SK-N-SH (cell line): ENCODE measurements at regions not wholly inside any gene's neighbourhood (a gene's known extent, or its start where the extent isn't known, plus 50 kb on each side); places are given as distances from the start of the nearest gene placed in this dataset.

ENCODE experiments used
- FOSL2 ChIP-seq: IDR thresholded peaks from 2 replicates; pipeline ENCODE4 v1.4.0; 2012; ENCODE audit warnings: low read depth, mild to moderate bottlenecking, moderate library complexity, borderline replicate concordance
- FOXM1 ChIP-seq: IDR thresholded peaks from 2 replicates; pipeline ENCODE4 v1.4.0; 2012; ENCODE audit warnings: low read depth, mild to moderate bottlenecking
- JUND ChIP-seq: IDR thresholded peaks from 2 replicates; pipeline ENCODE4 v1.4.0; 2012
- POLR2AphosphoS5 ChIP-seq: IDR thresholded peaks from 2 replicates; pipeline ENCODE4 v1.6.1; 2012; ENCODE audit warnings: low read depth, low read length
- RAD21 ChIP-seq: IDR thresholded peaks from 2 replicates; pipeline ENCODE4 v1.6.1; 2012; ENCODE audit warnings: mild to moderate bottlenecking, low read length
- TEAD4 ChIP-seq: IDR thresholded peaks from 2 replicates; pipeline ENCODE4 v1.4.0; 2012; ENCODE audit warnings: mild to moderate bottlenecking, borderline replicate concordance; ENCODE audit not compliant: insufficient read depth
- USF2 ChIP-seq: fragments of 150-350 bp; IDR thresholded peaks from 2 replicates; pipeline ENCODE4 v1.6.1; 2017; ENCODE audit warnings: antibody characterized with exemption, low read length, low read depth, borderline replicate concordance
- TF ChIP-seq, protein P1 (sequence below): fragments of 200-600 bp; sonication (generic); IDR thresholded peaks from 2 replicates; pipeline ENCODE4 v1.6.1; 2017; ENCODE audit warnings: antibody characterized with exemption, mild to moderate bottlenecking, moderate library complexity
- TF ChIP-seq, protein P2 (sequence below): IDR thresholded peaks from 2 replicates; pipeline ENCODE4 v1.4.0; 2012; ENCODE audit warnings: low read depth, borderline replicate concordance
- TF ChIP-seq, protein P3 (sequence below): IDR thresholded peaks from 2 replicates; pipeline ENCODE4 v1.4.0; 2012; ENCODE audit warnings: low read depth, borderline replicate concordance

- TF ChIP-seq, protein P1, sequence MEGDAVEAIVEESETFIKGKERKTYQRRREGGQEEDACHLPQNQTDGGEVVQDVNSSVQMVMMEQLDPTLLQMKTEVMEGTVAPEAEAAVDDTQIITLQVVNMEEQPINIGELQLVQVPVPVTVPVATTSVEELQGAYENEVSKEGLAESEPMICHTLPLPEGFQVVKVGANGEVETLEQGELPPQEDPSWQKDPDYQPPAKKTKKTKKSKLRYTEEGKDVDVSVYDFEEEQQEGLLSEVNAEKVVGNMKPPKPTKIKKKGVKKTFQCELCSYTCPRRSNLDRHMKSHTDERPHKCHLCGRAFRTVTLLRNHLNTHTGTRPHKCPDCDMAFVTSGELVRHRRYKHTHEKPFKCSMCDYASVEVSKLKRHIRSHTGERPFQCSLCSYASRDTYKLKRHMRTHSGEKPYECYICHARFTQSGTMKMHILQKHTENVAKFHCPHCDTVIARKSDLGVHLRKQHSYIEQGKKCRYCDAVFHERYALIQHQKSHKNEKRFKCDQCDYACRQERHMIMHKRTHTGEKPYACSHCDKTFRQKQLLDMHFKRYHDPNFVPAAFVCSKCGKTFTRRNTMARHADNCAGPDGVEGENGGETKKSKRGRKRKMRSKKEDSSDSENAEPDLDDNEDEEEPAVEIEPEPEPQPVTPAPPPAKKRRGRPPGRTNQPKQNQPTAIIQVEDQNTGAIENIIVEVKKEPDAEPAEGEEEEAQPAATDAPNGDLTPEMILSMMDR = no peak
- no peak for TF ChIP-seq TEAD4
- no peak for TF ChIP-seq JUND
- TF ChIP-seq RAD21 = no peak
- no peak for TF ChIP-seq FOSL2
- TF ChIP-seq USF2 = no peak
- TF ChIP-seq, protein P2, sequence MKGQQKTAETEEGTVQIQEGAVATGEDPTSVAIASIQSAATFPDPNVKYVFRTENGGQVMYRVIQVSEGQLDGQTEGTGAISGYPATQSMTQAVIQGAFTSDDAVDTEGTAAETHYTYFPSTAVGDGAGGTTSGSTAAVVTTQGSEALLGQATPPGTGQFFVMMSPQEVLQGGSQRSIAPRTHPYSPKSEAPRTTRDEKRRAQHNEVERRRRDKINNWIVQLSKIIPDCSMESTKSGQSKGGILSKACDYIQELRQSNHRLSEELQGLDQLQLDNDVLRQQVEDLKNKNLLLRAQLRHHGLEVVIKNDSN = no peak
- TF ChIP-seq POLR2AphosphoS5 = no peak
- TF ChIP-seq, protein P3, sequence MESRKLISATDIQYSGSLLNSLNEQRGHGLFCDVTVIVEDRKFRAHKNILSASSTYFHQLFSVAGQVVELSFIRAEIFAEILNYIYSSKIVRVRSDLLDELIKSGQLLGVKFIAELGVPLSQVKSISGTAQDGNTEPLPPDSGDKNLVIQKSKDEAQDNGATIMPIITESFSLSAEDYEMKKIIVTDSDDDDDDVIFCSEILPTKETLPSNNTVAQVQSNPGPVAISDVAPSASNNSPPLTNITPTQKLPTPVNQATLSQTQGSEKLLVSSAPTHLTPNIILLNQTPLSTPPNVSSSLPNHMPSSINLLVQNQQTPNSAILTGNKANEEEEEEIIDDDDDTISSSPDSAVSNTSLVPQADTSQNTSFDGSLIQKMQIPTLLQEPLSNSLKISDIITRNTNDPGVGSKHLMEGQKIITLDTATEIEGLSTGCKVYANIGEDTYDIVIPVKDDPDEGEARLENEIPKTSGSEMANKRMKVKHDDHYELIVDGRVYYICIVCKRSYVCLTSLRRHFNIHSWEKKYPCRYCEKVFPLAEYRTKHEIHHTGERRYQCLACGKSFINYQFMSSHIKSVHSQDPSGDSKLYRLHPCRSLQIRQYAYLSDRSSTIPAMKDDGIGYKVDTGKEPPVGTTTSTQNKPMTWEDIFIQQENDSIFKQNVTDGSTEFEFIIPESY = no peak
- TF ChIP-seq FOXM1 = no peak
Measured at GRCh38 chr2:83006961-83007360, 1452.1 kb downstream of the SUCLG1 start.
